Adrenal gland (tissue), 5 donors: ENCODE measurements at regions not wholly inside any gene's neighbourhood (a gene's known extent, or its start where the extent isn't known, plus 50 kb on each side); places are given as distances from the start of the nearest gene placed in this dataset.

Source experiments
- POLR2A ChIP-seq, 2 donors: fragments of 450-650 bp; IDR thresholded peaks; one replicate each; pipeline ENCODE4 v1.6.1; 2017; ENCODE audit warnings: antibody characterized with exemption in 2 of 2, mild to moderate bottlenecking in 2 of 2, moderate library complexity in 1 of 2
- TF ChIP-seq, protein P1 (sequence below), 6 experiments: fragments of 450-650 bp in 4 of 6; fragments of 200-600 bp in 2 of 6; sonication (generic) in 1 of 6; IDR thresholded peaks; 1 replicate in 5 of 6; 2 replicates in 1 of 6; pipeline versions ENCODE4 v1.5.1 to v1.8.0; 2016 to 2021; ENCODE audit warnings: antibody characterized with exemption in 6 of 6, mild to moderate bottlenecking in 2 of 6, moderate library complexity in 1 of 6
- donor health status: DM: no; HTN: no; CAD: no.

DNA sequence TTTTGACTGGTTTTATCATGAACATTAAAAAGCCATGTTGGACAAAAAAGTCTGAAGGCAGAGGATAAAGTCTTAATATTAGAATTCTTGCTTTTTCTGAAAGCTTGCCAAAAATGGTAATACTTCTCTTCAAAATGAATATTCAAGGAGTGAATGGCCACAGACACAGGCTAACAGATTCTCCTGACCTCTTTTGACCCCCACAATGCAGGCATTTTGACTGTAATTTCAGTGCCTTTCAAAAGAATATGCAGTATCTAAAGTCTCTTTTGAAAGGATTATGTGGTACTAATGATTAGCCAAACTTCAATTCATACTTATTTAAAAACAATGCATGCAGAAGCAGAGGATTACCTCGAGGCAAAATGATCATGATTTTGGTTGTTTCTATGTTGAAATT lies 557.8 kb upstream of the GCFC2 start:
- TF ChIP-seq, protein P1, sequence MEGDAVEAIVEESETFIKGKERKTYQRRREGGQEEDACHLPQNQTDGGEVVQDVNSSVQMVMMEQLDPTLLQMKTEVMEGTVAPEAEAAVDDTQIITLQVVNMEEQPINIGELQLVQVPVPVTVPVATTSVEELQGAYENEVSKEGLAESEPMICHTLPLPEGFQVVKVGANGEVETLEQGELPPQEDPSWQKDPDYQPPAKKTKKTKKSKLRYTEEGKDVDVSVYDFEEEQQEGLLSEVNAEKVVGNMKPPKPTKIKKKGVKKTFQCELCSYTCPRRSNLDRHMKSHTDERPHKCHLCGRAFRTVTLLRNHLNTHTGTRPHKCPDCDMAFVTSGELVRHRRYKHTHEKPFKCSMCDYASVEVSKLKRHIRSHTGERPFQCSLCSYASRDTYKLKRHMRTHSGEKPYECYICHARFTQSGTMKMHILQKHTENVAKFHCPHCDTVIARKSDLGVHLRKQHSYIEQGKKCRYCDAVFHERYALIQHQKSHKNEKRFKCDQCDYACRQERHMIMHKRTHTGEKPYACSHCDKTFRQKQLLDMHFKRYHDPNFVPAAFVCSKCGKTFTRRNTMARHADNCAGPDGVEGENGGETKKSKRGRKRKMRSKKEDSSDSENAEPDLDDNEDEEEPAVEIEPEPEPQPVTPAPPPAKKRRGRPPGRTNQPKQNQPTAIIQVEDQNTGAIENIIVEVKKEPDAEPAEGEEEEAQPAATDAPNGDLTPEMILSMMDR (IDR thresholded peaks at IDR 0.05), result no peak
- TF ChIP-seq POLR2A (IDR thresholded peaks at IDR 0.05), result no peak
